GM12878 (cell line): ENCODE measurements at regions not wholly inside any gene's neighbourhood (a gene's known extent, or its start where the extent isn't known, plus 50 kb on each side); places are given as distances from the start of the nearest gene placed in this dataset.

Source experiments
- BACH1 ChIP-seq: fragments of 450-650 bp; IDR thresholded peaks from 2 replicates; pipeline ENCODE4 v1.6.1; 2017; ENCODE audit warnings: mild to moderate bottlenecking, borderline replicate concordance
- CTCF ChIP-seq, 3 experiments: IDR thresholded peaks in 2 of 3; conservative IDR thresholded peaks in 1 of 3; 2 replicates each; pipeline ENCODE4 v1.5.1; 2011; ENCODE audit warnings: low read depth in 3 of 3, low read length in 3 of 3, mild to moderate bottlenecking in 3 of 3, control low read depth in 2 of 3, moderate library complexity in 2 of 3, inconsistent platforms in 1 of 3, mixed read lengths in 1 of 3; ENCODE audit not compliant: control insufficient read depth in 2 of 3, insufficient read depth in 1 of 3; ENCODE audit errors: extremely low read depth in 1 of 3
- HDAC6 ChIP-seq: fragments of 200-600 bp; sonication (generic); IDR thresholded peaks from one replicate; pipeline ENCODE4 v1.8.0; 2017; ENCODE audit warnings: antibody characterized with exemption; ENCODE audit not compliant: unreplicated experiment
- JUND ChIP-seq: IDR thresholded peaks from 2 replicates; pipeline ENCODE4 v1.6.1; 2012; ENCODE audit warnings: low read depth, mild to moderate bottlenecking, low read length, improper control_type of control experiment, moderate library complexity
- MYC ChIP-seq: IDR thresholded peaks from 2 replicates; pipeline ENCODE4 v1.6.1; 2011; ENCODE audit warnings: mild to moderate bottlenecking, low read length, moderate library complexity, inconsistent platforms; ENCODE audit not compliant: insufficient read depth, insufficient replicate concordance, insufficient read length, severe bottlenecking
- NFIC ChIP-seq: IDR thresholded peaks from 2 replicates; pipeline ENCODE4 v1.6.1; 2012; ENCODE audit warnings: low read depth, mild to moderate bottlenecking, inconsistent platforms, low read length, moderate library complexity
- NR2C2 ChIP-seq: IDR thresholded peaks from 2 replicates; pipeline ENCODE4 v1.6.1; 2011; ENCODE audit warnings: borderline replicate concordance, low read depth; ENCODE audit not compliant: control insufficient read depth, insufficient read length
- SIN3A ChIP-seq: IDR thresholded peaks from 2 replicates; pipeline ENCODE4 v1.6.1; 2012; ENCODE audit warnings: low read depth, low read length, improper control_type of control experiment
- SMARCA5 ChIP-seq: fragments of 450-650 bp; IDR thresholded peaks from 2 replicates; pipeline ENCODE4 v1.6.1; 2017; ENCODE audit warnings: mild to moderate bottlenecking
- USF2 ChIP-seq: IDR thresholded peaks from 2 replicates; pipeline ENCODE4 v1.6.1; 2011; ENCODE audit warnings: low read depth, low read length, improper control_type of control experiment, borderline replicate concordance
- WRNIP1 ChIP-seq: IDR thresholded peaks from 2 replicates; pipeline ENCODE4 v1.6.1; 2011; ENCODE audit warnings: low read depth, low read length, improper control_type of control experiment, borderline replicate concordance
- ZBTB11 ChIP-seq: fragments of 450-650 bp; formaldehyde crosslinking; IDR thresholded peaks from 2 replicates; pipeline ENCODE4 v1.5.0; 2022; ENCODE audit warnings: mild to moderate bottlenecking, missing genetic modification characterization

- TF ChIP-seq HDAC6 (no peak), USF2 (no peak), CTCF (IDR thresholded peaks at IDR 0.05 in 2 of 3, conservative IDR thresholded peaks at IDR 0.05 in 1 of 3; ENCODE audit: control insufficient read depth in 2 of 3, extremely low read depth in 1 of 3, insufficient read depth in 1 of 3, low read depth in 3 of 3, low read length in 3 of 3) (no peak), MYC (no peak), SIN3A (no peak), NR2C2 (no peak), SMARCA5 (no peak), NFIC (no peak), ZBTB11 (CRISPR knock-in tag) (no peak), WRNIP1 (no peak), JUND (no peak), BACH1 (no peak)
Measured at GRCh38 chr6:21731411-21732031, 138.0 kb downstream of the SOX4 start.
